Panc1 (cell line): ENCODE measurements at regions not wholly inside any gene's neighbourhood (a gene's known extent, or its start where the extent isn't known, plus 50 kb on each side); places are given as distances from the start of the nearest gene placed in this dataset.

Source experiments
- ATAC-seq: fragments of 200-7000 bp; cut with Tn5 transposase; 2 replicates; pipeline ENCODE4 v1.9.1; 2020; ENCODE audit warnings: mild to moderate bottlenecking, moderate library complexity
- BruUV-seq: library from RNA; stranded (reverse); fragments of 400-500 nt; replicated peaks from 2 replicates; lab custom pipeline; 2021; lab: Mats Ljungman, UMichigan
- CTCF ChIA-PET: fragments of 300-600 bp; sonication (Branson Sonifier 250); formaldehyde crosslinking; loops from one replicate; lab custom pipeline; 2022; ENCODE audit warnings: antibody characterized with exemption; lab: Charles Lee
- POLR2A ChIA-PET: fragments of 300-600 bp; sonication (Branson Sonifier 250); formaldehyde crosslinking; loops from one replicate; lab custom pipeline; 2022; ENCODE audit warnings: antibody characterized with exemption; lab: Charles Lee
- DNase-seq: peaks from one replicate; pipeline ENCODE4 v3.0.0-alpha.2; 2010; ENCODE audit warnings: low read depth, low spot score
- H3K27ac ChIP-seq: 2 replicates; pipeline ENCODE4 v1.5.1; 2011; ENCODE audit warnings: mild to moderate bottlenecking, low read length, inconsistent platforms
- H3K27me3 ChIP-seq: fragments of 200-500 bp; sonication (Bioruptor generic); 2 replicates; pipeline ENCODE4 v1.6.0; 2014; ENCODE audit warnings: low read length, inconsistent platforms; ENCODE audit not compliant: control insufficient read depth, insufficient read depth
- H3K36me3 ChIP-seq: fragments of 200-500 bp; sonication (Bioruptor generic); 2 replicates; pipeline ENCODE4 v1.5.1; 2014; ENCODE audit warnings: inconsistent platforms, mild to moderate bottlenecking, low read length, moderate library complexity; ENCODE audit not compliant: control insufficient read depth, insufficient read depth
- H3K4me1 ChIP-seq: 2 replicates; pipeline ENCODE4 v1.5.1; 2011; ENCODE audit warnings: inconsistent platforms, mild to moderate bottlenecking, low read length, moderate library complexity; ENCODE audit not compliant: control insufficient read depth, insufficient read depth
- H3K4me3 ChIP-seq, 2 experiments: 2 replicates each; pipeline ENCODE4 v1.5.1; 2011 to 2012; ENCODE audit warnings: low read depth in 2 of 2, low read length in 2 of 2, mild to moderate bottlenecking in 2 of 2, inconsistent platforms in 1 of 2, moderate library complexity in 1 of 2
- H3K9me3 ChIP-seq: fragments of 200-500 bp; sonication (Bioruptor generic); 2 replicates; pipeline ENCODE4 v1.5.1; 2014; ENCODE audit warnings: low read depth, mild to moderate bottlenecking, inconsistent platforms, low read length, moderate library complexity; ENCODE audit not compliant: control insufficient read depth, insufficient read depth
- POLR2AphosphoS5 ChIP-seq: IDR thresholded peaks from 2 replicates; pipeline ENCODE4 v1.6.1; 2012; ENCODE audit warnings: mild to moderate bottlenecking, low read depth, low read length, moderate library complexity
- REST ChIP-seq, 2 experiments: IDR thresholded peaks; 2 replicates each; pipeline ENCODE4 v1.6.1; 2011 to 2012; ENCODE audit warnings: low read depth in 2 of 2, control low read depth in 1 of 2, low read length in 1 of 2, mild to moderate bottlenecking in 1 of 2, moderate library complexity in 1 of 2; ENCODE audit not compliant: insufficient read depth in 1 of 2
- SIN3A ChIP-seq: IDR thresholded peaks from 2 replicates; pipeline ENCODE4 v1.6.1; 2012; ENCODE audit warnings: low read depth, mild to moderate bottlenecking, low read length, moderate library complexity, borderline replicate concordance; ENCODE audit not compliant: insufficient read depth
- TCF7L2 ChIP-seq: IDR thresholded peaks from 2 replicates; pipeline ENCODE4 v1.6.1; 2011; ENCODE audit warnings: mild to moderate bottlenecking, low read depth, low read length, inconsistent platforms
- in situ Hi-C: cut with HindIII; loops from 2 replicates; pipeline ENCODE4 v1.10.0; 2016; ENCODE audit warnings: low sequenced_read_pairs, low pct_unique_long_range_greater_than_20kb
- intact Hi-C: fragments of 100-400 bp; cut with micrococcal nuclease; formaldehyde crosslinking; loops from one replicate; pipeline ENCODE4 v1.10.0; 2022; ENCODE audit not compliant: unreplicated experiment
- TF ChIP-seq, protein P1 (sequence below): fragments of 450-650 bp; IDR thresholded peaks from 2 replicates; pipeline ENCODE4 v1.5.1; 2017; ENCODE audit warnings: mild to moderate bottlenecking

GRCh38 chr15:70202756-70203155 is 105.0 kb upstream of the TLE3 start:
- TF ChIP-seq SIN3A (no peak), REST (IDR thresholded peaks at IDR 0.05; ENCODE audit: insufficient read depth in 1 of 2, low read depth in 2 of 2, low read length in 1 of 2) (no peak), TCF7L2 (no peak), POLR2AphosphoS5 (no peak)
- TF ChIP-seq, protein P1, sequence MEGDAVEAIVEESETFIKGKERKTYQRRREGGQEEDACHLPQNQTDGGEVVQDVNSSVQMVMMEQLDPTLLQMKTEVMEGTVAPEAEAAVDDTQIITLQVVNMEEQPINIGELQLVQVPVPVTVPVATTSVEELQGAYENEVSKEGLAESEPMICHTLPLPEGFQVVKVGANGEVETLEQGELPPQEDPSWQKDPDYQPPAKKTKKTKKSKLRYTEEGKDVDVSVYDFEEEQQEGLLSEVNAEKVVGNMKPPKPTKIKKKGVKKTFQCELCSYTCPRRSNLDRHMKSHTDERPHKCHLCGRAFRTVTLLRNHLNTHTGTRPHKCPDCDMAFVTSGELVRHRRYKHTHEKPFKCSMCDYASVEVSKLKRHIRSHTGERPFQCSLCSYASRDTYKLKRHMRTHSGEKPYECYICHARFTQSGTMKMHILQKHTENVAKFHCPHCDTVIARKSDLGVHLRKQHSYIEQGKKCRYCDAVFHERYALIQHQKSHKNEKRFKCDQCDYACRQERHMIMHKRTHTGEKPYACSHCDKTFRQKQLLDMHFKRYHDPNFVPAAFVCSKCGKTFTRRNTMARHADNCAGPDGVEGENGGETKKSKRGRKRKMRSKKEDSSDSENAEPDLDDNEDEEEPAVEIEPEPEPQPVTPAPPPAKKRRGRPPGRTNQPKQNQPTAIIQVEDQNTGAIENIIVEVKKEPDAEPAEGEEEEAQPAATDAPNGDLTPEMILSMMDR = no peak
- no peak for DNase-seq
- intact Hi-C loops = no loop called here
- Histone ChIP-seq H3K4me1 (no peaks in the 10 kb centered on the region), H3K27ac (no peak overlapping the region), H3K9me3 (no peaks in the 10 kb centered on the region), H3K27me3 (no peaks in the 10 kb centered on the region), H3K36me3 (no peaks in the 10 kb centered on the region), H3K4me3 (no peak overlapping the region)
- BruUV-seq = no TSS peak
- in situ Hi-C loops = no loop called here
- POLR2A ChIA-PET = no interaction called here
- ATAC-seq = no peak
- CTCF ChIA-PET = no interaction called here

DNA sequence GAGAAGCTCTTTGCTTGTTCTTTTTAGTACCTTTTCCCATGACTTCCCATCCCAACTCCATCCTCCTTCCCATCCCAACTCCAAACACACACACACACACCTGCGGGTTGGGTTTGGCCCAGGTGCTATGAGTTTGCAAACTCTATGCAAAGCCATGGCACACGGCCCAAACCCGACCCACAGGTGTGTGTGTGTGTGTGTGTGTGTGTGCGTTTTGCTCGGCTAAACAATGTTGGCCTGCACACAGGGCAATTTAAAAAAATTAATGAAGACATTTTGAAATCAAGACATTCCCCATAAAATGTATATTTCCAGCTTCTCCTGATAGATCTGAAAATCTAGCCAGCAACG is 103.7 kb upstream of the TLE3 start:
- H3K27ac ChIP-seq = no peak overlapping the region
- intact Hi-C loops (no loop called here), in situ Hi-C loops (no loop called here)
- no peak overlapping the region for H3K4me3 ChIP-seq
- no peaks in the 10 kb centered on the region for H3K27me3 ChIP-seq
- H3K36me3 ChIP-seq = no peaks in the 10 kb centered on the region
- H3K9me3 ChIP-seq = no peaks in the 10 kb centered on the region
- no TSS peak for BruUV-seq
- ChIA-PET CTCF (no interaction called here), POLR2A (no interaction called here)
- no peak for DNase-seq
- peaks cover 13% of the 10 kb centered on the region for H3K4me1 ChIP-seq
- no peak for ATAC-seq
- TF ChIP-seq POLR2AphosphoS5 = no peak
- TF ChIP-seq, protein P1 = no peak
- no peak for TF ChIP-seq TCF7L2
- TF ChIP-seq REST (IDR thresholded peaks at IDR 0.05; ENCODE audit: insufficient read depth in 1 of 2, low read depth in 2 of 2, low read length in 1 of 2) = no peak
- no peak for TF ChIP-seq SIN3A
